CMK (cell line): ENCODE measurements at regions not wholly inside any gene's neighbourhood (a gene's known extent, or its start where the extent isn't known, plus 50 kb on each side); places are given as distances from the start of the nearest gene placed in this dataset.

Experiments
- DNase-seq: peaks from one replicate; pipeline ENCODE4 v3.0.0-alpha.2; 2010; ENCODE audit warnings: low read depth

GRCh38 chr13:99822820-99823219 is 148.7 kb downstream of the ZIC5 start:
- no peak for DNase-seq

GRCh38 chr13:99821741-99822140 is 149.8 kb downstream of the ZIC5 start:
- no peak for DNase-seq

GRCh38 chr13:99819967-99820366 is 151.6 kb downstream of the ZIC5 start:
- no peak for DNase-seq

- no peak for DNase-seq
Observed at GRCh38 chr13:99816321-99816720, 155.2 kb downstream of the ZIC5 start.

GRCh38 chr13:99813336-99814095 is 158.1 kb downstream of the ZIC5 start:
- DNase-seq = no peak

- DNase-seq = no peak
Observed at GRCh38 chr13:99812625-99813024, 158.9 kb downstream of the ZIC5 start.

- no peak for DNase-seq
Observed at GRCh38 chr13:99811067-99811700, 160.4 kb downstream of the ZIC5 start.

GRCh38 chr13:99809926-99810325 is 161.6 kb downstream of the ZIC5 start:
- DNase-seq = no peak

GRCh38 chr13:99809496-99809895 is 162.1 kb downstream of the ZIC5 start:
- DNase-seq = no peak

GRCh38 chr13:99808786-99809185 is 162.8 kb downstream of the ZIC5 start:
- DNase-seq = no peak

- DNase-seq = no peak
Observed at GRCh38 chr13:99806671-99807070, 164.9 kb downstream of the ZIC5 start.

- no peak for DNase-seq
Observed at GRCh38 chr13:99805361-99805760, 166.2 kb downstream of the ZIC5 start.

- no peak for DNase-seq
Observed at GRCh38 chr13:99803141-99803540, 168.4 kb downstream of the ZIC5 start.

GRCh38 chr13:99802416-99802815 is 169.2 kb downstream of the ZIC5 start:
- no peak for DNase-seq

- DNase-seq = no peak
Observed at GRCh38 chr13:99800951-99801350, 170.6 kb downstream of the ZIC5 start.

GRCh38 chr13:99800011-99800410 is 171.6 kb downstream of the ZIC5 start:
- no peak for DNase-seq

GRCh38 chr13:99798756-99799155 is 172.8 kb downstream of the ZIC5 start:
- DNase-seq = no peak

- no peak for DNase-seq
Observed at GRCh38 chr13:99797691-99798090, 173.9 kb downstream of the ZIC5 start.

- peak; percentile 31 for DNase-seq
Observed at GRCh38 chr13:99796175-99796819, 175.3 kb downstream of the ZIC5 start.

- DNase-seq = no peak
Observed at GRCh38 chr13:99792079-99792921, 179.3 kb downstream of the ZIC5 start.

- no peak for DNase-seq
Observed at GRCh38 chr13:99782669-99783068, 188.9 kb downstream of the ZIC5 start.

- no peak for DNase-seq
Observed at GRCh38 chr13:99778500-99778899, 193.1 kb downstream of the ZIC5 start.
